CD4-positive, alpha-beta T cell treated with Interleukin-6 for 4 hours (primary cell): ENCODE measurements at regions not wholly inside any gene's neighbourhood (a gene's known extent, or its start where the extent isn't known, plus 50 kb on each side); places are given as distances from the start of the nearest gene placed in this dataset.
A peak's percentile ranks its signal among the peaks of the same experiment; 100 is the strongest.

Experiments
- DNase-seq: peaks from one replicate; pipeline ENCODE4 v3.0.0-alpha.2; 2020; ENCODE audit warnings: mixed read lengths

GRCh38 chr2:30341500-30342267 is 105.4 kb upstream of the LCLAT1 start:
- DNase-seq: no peak

DNA sequence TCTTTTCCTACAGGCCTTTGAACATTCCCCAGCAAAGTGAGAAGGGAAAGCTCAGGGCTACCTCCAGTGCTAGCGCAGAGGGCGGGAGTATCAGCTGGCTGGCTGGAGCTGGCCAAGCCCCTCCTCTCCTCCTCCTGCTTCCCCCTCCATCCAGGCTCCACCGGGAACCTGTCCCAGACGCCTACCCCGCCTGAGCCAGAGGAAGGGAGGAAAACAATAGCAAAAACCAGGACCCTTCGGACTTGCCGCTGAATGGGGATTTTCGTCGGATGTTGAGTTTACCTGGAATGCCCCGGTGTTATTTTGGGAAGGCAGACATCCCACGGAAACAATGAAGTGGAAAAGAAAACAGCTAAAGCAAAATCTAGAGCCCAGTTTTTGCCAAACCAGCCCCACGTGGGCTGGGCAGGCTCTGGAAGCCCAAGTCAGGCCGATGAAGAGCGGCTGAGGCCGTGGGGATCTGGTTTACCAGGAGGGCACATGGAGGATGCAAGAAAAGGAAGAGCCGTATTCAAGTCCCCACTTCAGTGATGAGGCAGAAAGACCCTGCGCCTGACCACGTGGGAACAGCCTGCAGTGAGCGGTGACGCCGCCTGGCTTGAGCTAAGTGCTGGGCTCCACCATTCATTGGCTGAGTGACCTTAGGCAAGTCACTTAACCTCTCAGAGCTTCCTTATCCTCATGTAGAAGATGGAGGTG is 100.4 kb upstream of the LCLAT1 start:
- no peak for DNase-seq

GRCh38 chr2:30348825-30349224 is 98.2 kb upstream of the LCLAT1 start:
- DNase-seq: no peak

GRCh38 chr2:30349691-30350090 is 97.4 kb upstream of the LCLAT1 start:
- no peak for DNase-seq

- DNase-seq: no peak
These were observed 95.9 kb upstream of the LCLAT1 start for GRCh38 chr2:30351116-30351515.

- no peak for DNase-seq
These were observed 95.1 kb upstream of the LCLAT1 start for GRCh38 chr2:30351949-30352348.

DNA sequence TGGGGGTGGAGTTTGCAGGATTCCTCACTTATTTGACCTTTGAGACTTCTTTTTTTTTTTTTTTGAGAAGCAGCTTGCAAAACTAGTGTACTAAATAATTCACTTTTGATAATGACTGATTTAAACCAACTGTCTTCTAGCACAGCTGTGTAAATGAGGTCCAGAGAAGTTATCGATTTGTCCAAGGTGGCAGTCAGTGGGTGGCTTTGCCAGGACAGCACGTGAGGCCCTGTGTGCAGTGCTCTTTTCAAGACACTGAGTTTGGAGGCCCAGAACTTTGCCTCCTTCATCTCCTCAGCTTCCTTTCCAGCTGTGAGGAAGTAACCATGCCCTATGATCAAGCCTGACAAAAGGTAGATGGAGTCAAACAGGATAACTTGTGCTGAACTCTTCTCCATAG is 92.9 kb upstream of the LCLAT1 start:
- no peak for DNase-seq

DNA sequence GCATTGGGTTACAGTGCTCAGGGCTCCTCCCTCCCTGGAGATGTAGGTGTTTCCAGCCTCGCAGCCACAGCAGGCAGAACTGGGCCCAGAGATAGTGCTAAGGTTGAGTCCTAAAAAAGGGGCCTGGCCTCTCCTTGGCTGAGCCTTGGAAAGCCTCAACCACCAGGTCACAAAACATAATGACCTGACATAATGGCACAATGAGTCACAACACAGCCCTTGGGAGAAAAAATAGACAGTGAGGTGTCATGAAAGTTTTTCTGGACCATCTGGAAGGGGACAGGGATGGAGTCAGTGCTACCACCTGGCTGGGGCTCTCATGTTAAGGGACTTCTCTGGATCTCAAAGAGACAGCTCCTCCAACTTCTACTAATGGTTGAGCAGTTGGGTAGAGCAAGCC is 92.4 kb upstream of the LCLAT1 start:
- no peak for DNase-seq

DNA sequence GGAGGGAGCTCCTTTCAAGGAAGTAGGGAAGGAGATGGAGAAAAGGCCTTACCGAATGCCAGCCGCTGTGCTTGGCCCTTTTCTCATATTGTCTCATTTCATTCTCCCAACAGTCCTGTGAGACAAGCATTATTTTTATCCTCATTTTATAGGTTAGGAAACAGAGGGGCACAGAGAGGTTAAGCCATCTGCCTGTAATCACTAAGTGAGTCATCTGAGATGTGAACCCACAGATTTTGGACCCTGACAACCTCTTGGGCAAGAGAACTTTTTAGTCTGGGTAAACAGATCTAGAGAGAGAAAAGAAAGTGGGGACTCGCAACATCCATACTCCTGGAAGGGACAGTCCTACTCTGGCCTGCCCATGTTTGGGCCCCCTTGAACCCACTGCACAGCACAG is 91.7 kb upstream of the LCLAT1 start:
- no peak for DNase-seq

DNA sequence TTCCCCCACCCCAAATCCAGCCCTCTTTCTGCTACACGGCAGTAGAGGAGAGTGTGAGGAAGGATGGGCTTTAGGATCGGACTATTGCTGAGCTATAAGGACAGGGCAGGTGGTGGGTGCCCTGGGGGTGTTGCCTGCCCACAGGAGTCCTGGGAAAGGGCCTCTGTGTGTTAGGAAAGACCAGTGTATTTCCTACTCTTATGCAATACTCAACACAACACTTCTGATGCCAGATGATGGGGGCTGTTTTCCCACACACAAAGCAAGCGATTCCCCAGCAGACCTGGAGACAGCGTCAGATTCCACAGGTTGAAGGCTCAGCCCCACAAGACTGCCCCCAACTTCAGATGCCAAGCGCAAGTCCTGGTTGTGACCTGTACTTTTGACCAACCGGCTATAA is 91.0 kb upstream of the LCLAT1 start:
- no peak for DNase-seq

DNA sequence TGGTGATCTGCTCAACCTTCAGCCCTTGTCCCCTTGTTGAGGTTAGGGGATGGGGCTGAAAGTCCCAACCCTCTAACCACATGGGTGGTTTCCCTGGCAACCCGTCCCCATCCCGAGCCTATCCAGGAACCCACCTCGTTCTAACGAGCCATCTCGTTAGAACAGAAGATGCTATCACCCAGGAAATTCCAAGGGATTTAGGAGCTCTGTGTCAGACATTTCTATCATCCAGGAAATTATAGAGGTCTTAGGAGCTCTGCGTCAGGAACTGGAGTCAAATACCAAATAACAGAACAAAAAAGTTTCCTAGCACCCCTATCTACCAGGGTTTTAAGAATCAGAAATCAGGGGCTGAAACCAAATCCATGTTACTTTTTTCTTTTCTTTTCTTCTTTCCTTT is 90.3 kb upstream of the LCLAT1 start:
- DNase-seq: no peak

GRCh38 chr2:30358351-30358750 is 88.7 kb upstream of the LCLAT1 start:
- no peak for DNase-seq

DNA sequence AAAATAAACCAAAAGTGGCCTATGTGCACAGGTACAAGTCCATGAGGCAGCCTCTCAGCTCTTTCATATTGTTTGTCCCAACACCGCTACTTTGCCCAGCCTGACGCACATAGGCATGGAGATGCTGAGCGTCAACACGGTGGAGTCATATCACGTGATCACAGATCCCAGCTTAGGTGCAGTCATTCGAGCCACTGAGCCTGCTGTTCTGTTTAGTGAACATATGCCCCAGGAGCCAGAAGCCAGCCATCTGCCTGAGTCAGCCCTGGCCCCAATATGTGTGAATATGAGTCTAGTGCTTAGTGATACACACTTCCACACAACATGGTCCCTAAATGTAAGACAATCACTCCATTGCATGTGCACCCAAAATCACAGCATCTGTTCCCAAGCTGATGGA is 88.2 kb upstream of the LCLAT1 start:
- DNase-seq: no peak

DNA sequence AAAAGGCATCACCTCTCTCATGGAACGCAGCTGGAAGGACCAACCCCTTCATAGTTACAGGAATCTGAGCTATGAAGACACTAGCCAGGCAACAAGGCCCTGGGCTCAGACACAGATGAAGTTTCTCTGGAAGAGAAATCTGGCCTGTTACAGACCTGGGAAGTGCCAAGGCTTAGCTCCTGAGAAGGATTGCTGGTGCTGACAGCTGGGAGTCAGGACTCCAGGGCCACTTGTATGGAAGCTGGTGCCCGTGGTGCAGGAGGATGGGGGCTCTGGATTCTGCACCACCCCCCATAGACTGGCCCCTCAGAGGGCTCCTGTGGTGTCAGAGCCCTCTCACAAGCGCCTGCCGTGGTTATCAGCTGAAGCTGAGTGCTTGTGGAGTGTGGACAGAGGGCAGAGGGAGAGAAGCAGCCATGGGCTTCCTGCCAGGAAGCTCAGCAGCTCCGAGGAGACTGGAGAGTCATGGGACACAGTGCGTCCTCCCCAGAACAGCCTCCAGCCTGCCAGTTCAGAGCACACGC is 87.3 kb upstream of the LCLAT1 start:
- DNase-seq: no peak

GRCh38 chr2:30361751-30362394 is 85.2 kb upstream of the LCLAT1 start:
- peak; percentile 24 for DNase-seq

DNA sequence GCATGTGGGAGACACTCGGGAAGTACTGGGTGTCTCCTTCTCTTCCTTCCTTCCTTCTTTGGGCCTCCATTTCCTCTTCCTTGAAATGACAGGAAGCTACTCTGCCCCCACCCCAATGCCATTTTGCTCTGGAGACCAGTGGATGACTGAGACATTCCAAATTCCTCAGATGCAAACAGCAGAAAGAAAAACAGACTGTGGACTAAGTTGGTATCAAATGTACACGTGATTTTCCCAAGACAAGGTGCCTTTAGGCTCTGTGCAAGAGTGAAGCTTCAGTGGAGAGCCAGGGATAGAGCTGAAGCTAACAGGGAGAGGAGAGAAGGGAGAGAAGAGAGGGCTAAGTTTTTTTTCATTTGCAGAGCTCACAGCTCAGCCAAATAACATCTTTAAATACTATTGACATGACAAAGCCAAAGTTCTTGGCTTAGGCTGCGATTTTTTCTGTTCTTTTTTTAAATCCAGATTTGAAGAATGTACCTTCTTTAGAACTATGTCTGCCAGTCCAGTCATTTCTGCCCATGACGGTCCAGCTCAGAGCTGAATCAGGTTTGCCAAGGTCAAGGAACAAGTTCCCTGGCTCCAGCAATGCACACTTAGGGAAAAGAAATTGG is 84.5 kb upstream of the LCLAT1 start:
- DNase-seq: peak; percentile 15

GRCh38 chr2:30363406-30363805 is 83.6 kb upstream of the LCLAT1 start:
- no peak for DNase-seq

GRCh38 chr2:30365201-30365600 is 81.8 kb upstream of the LCLAT1 start:
- DNase-seq: no peak

DNA sequence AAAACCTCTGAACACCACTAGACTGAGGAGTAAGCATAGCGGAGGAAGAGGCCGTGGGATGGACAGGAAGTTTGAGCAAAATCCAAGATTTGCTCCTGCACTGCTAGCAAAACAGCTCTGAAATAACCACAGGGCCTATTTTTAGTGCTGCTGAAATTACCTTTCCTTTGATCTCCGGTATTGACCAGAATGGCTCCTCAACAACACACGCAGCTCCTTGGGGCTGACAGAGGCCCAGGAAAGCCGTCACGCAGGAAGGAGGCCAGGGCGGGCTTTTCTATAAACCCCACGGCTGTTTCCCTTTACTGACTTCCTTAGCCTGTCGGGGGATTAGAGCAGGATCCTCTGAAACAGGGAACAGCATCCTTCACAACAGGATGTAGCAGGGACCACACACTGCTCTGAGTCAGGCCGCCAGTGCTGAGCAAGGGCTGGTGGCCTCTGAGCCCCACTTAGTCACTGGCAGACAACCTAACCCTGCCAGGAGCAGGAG is 80.8 kb upstream of the LCLAT1 start:
- DNase-seq: peak; percentile 65

- DNase-seq: no peak
These were observed 79.6 kb upstream of the LCLAT1 start for GRCh38 chr2:30367232-30368070.

DNA sequence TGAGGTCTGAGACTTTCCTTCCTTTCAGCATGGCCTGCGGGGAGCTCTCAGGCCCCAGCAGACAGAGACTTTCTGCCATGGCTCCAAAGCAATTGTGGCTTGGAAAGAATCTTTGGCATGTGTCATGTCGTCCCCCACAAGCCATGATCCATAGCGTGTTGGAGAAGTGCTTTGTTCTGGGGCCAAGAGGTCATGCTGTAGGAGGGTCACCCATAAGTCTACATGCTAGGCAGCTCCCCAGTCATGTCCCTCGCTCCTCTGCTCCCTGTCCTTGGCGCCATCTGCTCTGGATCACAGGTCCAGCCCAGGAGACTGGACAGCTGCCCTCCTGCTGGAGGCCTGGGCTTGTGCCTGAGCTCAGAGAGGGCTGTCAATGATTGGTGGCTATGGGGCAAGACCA is 78.8 kb upstream of the LCLAT1 start:
- DNase-seq: no peak

DNA sequence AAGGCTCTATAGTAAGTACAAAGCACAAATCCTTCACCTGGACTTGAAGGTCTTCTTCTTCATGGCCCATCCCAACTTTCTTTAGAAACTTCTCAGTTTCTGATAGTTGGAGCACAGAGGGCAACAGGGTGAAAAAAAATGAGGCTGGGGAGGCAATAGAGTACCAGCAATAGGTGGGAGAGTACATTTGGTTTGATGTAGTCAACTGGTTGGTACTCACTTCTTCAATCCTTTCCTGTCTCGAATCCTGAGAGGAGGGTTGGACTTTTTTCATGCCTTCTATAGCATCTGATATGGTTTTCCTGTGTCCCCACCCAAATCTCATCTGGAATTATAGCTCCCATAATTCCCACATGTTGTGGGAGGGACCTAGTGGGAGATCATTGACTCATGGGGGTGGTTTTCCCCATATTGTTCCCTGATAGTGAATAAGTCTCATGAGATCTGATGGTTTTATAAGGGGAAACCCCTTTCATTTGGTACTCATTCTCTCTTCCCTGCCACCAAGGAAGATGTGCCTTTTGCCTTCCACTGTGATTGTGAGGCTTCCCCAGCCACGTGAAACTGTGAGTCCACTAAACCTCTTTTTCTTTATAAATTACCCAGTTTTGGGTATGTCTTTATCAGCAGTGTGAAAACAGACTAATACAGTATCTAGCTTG is 75.9 kb upstream of the LCLAT1 start:
- DNase-seq: no peak
